ENCODE measurements at regions not wholly inside any gene's neighbourhood (a gene's known extent, or its start where the extent isn't known, plus 50 kb on each side); places are given as distances from the start of the nearest gene placed in this dataset.

DNA sequence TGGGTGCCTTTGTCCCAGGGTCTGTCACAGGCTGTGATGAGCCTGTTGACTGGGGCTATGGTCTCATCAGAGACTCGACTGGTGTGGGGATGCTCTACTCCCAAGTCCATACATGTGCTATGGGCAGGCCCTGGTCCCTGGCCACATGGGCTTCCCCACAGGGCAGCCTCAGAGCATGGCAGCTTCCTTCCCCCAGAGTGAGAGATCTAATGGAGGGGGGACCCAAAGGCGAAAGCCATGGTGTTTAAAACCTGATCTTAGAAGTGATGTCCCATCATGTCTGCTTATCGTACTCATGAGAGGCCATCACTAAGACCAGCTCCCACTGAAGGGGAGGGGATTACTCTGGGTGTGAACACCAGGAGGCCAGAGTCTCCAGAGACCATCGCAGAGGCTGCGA lies 279.0 kb upstream of the RTL1 start:
- Histone ChIP-seq H3K27me3 (ENCODE audit: insufficient read depth, low read depth) (peaks cover 6% of the 10 kb centered on the region; the same call in 1 of the 2 replicates), H3K4me2 (no peak overlapping the region), H3K4me3 (IDR thresholded peaks at IDR 0.05; ENCODE audit: insufficient read depth, low read depth, low read length) (no peak overlapping the region), H3K9ac (no peak overlapping the region), H3K4me1 (ENCODE audit: low read depth, poor library complexity, severe bottlenecking) (no peaks in the 10 kb centered on the region), H2AFZ (ENCODE audit: low read depth) (no peak overlapping the region), H3K27ac (no peak overlapping the region), H3K79me2 (ENCODE audit: insufficient read depth, low read depth) (no peaks in the 10 kb centered on the region), H4K20me1 (ENCODE audit: insufficient read depth) (no peaks in the 10 kb centered on the region), H3K36me3 (ENCODE audit: insufficient read depth) (no peaks in the 10 kb centered on the region)
- TF ChIP-seq, protein P1, sequence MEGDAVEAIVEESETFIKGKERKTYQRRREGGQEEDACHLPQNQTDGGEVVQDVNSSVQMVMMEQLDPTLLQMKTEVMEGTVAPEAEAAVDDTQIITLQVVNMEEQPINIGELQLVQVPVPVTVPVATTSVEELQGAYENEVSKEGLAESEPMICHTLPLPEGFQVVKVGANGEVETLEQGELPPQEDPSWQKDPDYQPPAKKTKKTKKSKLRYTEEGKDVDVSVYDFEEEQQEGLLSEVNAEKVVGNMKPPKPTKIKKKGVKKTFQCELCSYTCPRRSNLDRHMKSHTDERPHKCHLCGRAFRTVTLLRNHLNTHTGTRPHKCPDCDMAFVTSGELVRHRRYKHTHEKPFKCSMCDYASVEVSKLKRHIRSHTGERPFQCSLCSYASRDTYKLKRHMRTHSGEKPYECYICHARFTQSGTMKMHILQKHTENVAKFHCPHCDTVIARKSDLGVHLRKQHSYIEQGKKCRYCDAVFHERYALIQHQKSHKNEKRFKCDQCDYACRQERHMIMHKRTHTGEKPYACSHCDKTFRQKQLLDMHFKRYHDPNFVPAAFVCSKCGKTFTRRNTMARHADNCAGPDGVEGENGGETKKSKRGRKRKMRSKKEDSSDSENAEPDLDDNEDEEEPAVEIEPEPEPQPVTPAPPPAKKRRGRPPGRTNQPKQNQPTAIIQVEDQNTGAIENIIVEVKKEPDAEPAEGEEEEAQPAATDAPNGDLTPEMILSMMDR (conservative IDR thresholded peaks at IDR 0.05; ENCODE audit: low read depth, low read length), result no peak

DNA sequence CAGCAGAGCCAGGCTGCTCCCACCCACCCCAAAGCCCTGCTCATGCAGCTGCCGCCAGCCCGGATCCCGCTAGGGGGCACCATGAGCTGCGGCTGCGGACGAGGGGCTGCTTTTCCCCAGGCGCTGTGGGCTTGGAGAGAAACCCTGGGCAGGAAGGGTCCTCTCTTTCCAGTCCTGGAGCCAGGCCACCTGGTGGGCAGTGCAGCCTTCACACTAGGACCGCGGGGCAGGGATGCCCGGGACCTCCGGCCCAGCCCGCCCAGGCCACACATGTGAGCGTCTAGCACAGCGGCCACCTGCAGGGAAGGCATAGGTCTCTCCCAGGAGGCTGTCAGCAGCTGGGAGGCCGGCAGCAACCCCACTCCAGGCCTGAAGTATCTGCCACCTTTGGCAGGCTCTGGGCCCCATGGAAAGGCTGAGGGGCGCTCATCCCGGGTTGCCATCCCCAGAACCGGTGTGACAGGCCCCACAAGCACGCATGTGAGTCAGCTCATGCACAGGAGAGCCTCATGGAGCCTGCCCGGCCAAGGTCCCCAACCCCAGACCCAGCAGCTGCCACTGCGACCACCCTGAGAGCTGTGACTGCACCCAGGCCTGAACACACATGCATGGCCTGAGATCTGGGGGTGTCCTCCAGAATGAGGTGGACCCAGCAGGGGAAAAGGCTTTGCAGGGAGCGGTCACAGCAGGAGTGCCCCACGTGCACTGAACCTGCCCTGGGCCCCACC lies 280.0 kb upstream of the RTL1 start:
- H2AFZ ChIP-seq (ENCODE audit: low read depth), result no peak overlapping the region
- H3K4me3 ChIP-seq (IDR thresholded peaks at IDR 0.05; ENCODE audit: insufficient read depth, low read depth, low read length), result no peak overlapping the region
- no peak overlapping the region for H3K27ac ChIP-seq
- no peaks in the 10 kb centered on the region for H3K4me1 ChIP-seq (ENCODE audit: low read depth, poor library complexity, severe bottlenecking)
- no peaks in the 10 kb centered on the region for H3K79me2 ChIP-seq (ENCODE audit: insufficient read depth, low read depth)
- H3K36me3 ChIP-seq (ENCODE audit: insufficient read depth), result no peaks in the 10 kb centered on the region
- H3K9ac ChIP-seq, result no peak overlapping the region
- H3K4me2 ChIP-seq, result no peak overlapping the region
- H4K20me1 ChIP-seq (ENCODE audit: insufficient read depth), result no peaks in the 10 kb centered on the region
- H3K27me3 ChIP-seq (ENCODE audit: insufficient read depth, low read depth), result peaks cover 7% of the 10 kb centered on the region; the same call in 1 of the 2 replicates
- TF ChIP-seq, protein P1 (conservative IDR thresholded peaks at IDR 0.05; ENCODE audit: low read depth, low read length), result no peak

DNA sequence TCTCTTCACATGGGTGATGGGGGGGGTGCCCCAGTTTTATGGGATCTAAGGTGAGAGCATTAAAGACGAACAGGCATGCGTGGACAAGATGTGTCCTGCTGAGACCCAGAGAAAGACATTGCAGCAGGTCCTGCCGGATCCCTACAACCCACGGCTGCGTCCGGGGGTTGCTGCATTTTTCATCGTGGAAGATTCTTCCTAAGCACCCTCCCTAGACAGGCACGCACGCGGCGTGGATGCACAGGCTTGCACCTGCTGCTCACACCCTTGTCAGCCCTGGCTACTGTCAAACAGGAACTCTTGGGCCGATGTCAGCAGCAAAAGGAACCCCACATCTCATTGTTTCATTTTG lies 280.6 kb upstream of the RTL1 start:
- TF ChIP-seq, protein P1 (conservative IDR thresholded peaks at IDR 0.05; ENCODE audit: low read depth, low read length), result no peak
- H3K4me1 ChIP-seq (ENCODE audit: low read depth, poor library complexity, severe bottlenecking), result no peaks in the 10 kb centered on the region
- H3K9ac ChIP-seq, result no peak overlapping the region
- H3K27ac ChIP-seq, result no peak overlapping the region
- peaks cover 10% of the 10 kb centered on the region; the same call in 1 of the 2 replicates for H3K27me3 ChIP-seq (ENCODE audit: insufficient read depth, low read depth)
- no peaks in the 10 kb centered on the region for H4K20me1 ChIP-seq (ENCODE audit: insufficient read depth)
- H3K4me3 ChIP-seq (IDR thresholded peaks at IDR 0.05; ENCODE audit: insufficient read depth, low read depth, low read length), result no peak overlapping the region
- H3K36me3 ChIP-seq (ENCODE audit: insufficient read depth), result no peaks in the 10 kb centered on the region
- H3K4me2 ChIP-seq, result no peak overlapping the region
- no peaks in the 10 kb centered on the region for H3K79me2 ChIP-seq (ENCODE audit: insufficient read depth, low read depth)
- no peak overlapping the region for H2AFZ ChIP-seq (ENCODE audit: low read depth)

DNA sequence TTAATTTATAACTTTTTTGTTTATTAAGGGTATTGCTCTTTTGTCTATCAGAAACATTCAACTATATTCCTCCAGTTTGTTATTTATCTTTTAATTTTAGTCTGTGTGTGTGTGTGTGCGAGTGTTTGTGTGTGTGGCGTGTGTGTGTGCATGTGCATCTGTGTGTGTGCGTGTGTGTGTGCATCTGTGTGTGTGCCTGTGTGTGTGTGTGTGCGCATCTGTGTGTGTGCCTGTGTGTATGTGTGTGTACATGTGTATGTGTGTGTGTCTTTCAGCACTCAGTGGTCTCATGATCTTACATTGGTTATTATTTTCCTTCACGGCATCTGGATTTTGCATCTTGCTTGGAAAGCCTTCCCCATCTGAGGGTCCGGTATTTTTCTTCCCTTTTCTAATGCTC lies 281.1 kb upstream of the RTL1 start:
- Histone ChIP-seq H3K27ac (no peak overlapping the region), H2AFZ (ENCODE audit: low read depth) (no peak overlapping the region), H3K79me2 (ENCODE audit: insufficient read depth, low read depth) (no peaks in the 10 kb centered on the region), H3K27me3 (ENCODE audit: insufficient read depth, low read depth) (peaks cover 11% of the 10 kb centered on the region; the same call in 1 of the 2 replicates), H3K9ac (no peak overlapping the region), H3K4me3 (IDR thresholded peaks at IDR 0.05; ENCODE audit: insufficient read depth, low read depth, low read length) (no peak overlapping the region), H3K4me2 (no peak overlapping the region), H4K20me1 (ENCODE audit: insufficient read depth) (no peaks in the 10 kb centered on the region), H3K36me3 (ENCODE audit: insufficient read depth) (no peaks in the 10 kb centered on the region), H3K4me1 (ENCODE audit: low read depth, poor library complexity, severe bottlenecking) (no peaks in the 10 kb centered on the region)
- TF ChIP-seq, protein P1 (conservative IDR thresholded peaks at IDR 0.05; ENCODE audit: low read depth, low read length), result no peak
